ENCODE measurements at regions not wholly inside any gene's neighbourhood (a gene's known extent, or its start where the extent isn't known, plus 50 kb on each side); places are given as distances from the start of the nearest gene placed in this dataset.
A peak's percentile ranks its signal among the peaks of the same experiment; 100 is the strongest.

- TF ChIP-seq REST (IDR thresholded peaks at IDR 0.05) (peak; percentile 53), JUND (IDR thresholded peaks at IDR 0.05) (peak; percentile 42 to 84), FOXA1 (IDR thresholded peaks at IDR 0.05) (peak; percentile 13), HNF4G (IDR thresholded peaks at IDR 0.05) (peak; percentile 89), SP1 (IDR thresholded peaks at IDR 0.05) (peak; percentile 64), GABPA (IDR thresholded peaks at IDR 0.05 in 1 of 2, conservative IDR thresholded peaks at IDR 0.05 in 1 of 2) (no peak)
Observed at GRCh38 chr4:24007860-24008261, 118.0 kb upstream of the PPARGC1A start (continued).

DNA sequence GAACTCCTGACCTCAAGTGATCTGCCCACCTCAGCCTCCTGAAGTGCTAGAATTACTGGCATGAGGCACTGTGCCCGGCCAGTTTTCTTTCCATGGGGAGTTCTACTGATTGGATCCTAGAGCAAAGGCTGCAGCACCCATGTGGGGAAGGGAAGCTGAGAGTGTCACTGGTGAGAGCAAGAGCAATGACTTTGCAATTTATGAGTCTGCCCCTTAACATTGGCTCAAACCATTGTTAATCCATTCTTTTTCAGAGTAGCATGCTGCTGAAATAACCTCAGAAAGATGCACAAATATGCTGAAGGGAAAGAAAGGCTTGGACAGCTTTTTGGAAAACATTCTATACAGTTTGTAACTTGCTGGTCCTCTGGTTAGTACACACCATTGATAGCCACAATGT, 116.4 kb upstream of the PPARGC1A start:
- Histone ChIP-seq H3K9ac (ENCODE audit: low read depth in 1 of 2, low read length in 2 of 2) (no peak overlapping the region), H3K9me3 (ENCODE audit: control insufficient read depth in 4 of 4, low read length in 3 of 4) (no peaks in the 10 kb centered on the region), H3K36me3 (ENCODE audit: control insufficient read depth in 4 of 4, insufficient read depth in 3 of 4, low read depth in 1 of 4, low read length in 3 of 4) (no peaks in the 10 kb centered on the region), H3K4me3 (ENCODE audit: low read depth in 1 of 3, low read length in 3 of 3) (no peak overlapping the region), H3K27me3 (ENCODE audit: control insufficient read depth in 4 of 4, insufficient read depth in 4 of 4, low read length in 3 of 4) (no peaks in the 10 kb centered on the region), H3K4me1 (ENCODE audit: control insufficient read depth in 4 of 4, insufficient read depth in 4 of 4, low read length in 3 of 4) (peaks cover 0 to 14% (median 9%) of the 10 kb centered on the region in 4 donors), H3K27ac (ENCODE audit: low read depth in 1 of 2, low read length in 2 of 2) (no peak overlapping the region)
- DNase-seq (ENCODE audit: low spot score): no peak
- TF ChIP-seq NR2F2 (IDR thresholded peaks at IDR 0.05) (no peak), JUND (IDR thresholded peaks at IDR 0.05) (no peak), REST (IDR thresholded peaks at IDR 0.05) (no peak), HNF4A (conservative IDR thresholded peaks at IDR 0.05) (no peak), TAF1 (conservative IDR thresholded peaks at IDR 0.05) (no peak), RAD21 (IDR thresholded peaks at IDR 0.05) (no peak), HNF4G (IDR thresholded peaks at IDR 0.05) (no peak), FOXA1 (IDR thresholded peaks at IDR 0.05) (no peak), ZBTB33 (IDR thresholded peaks at IDR 0.05) (no peak), GABPA (IDR thresholded peaks at IDR 0.05 in 1 of 2, conservative IDR thresholded peaks at IDR 0.05 in 1 of 2) (no peak), EGR1 (IDR thresholded peaks at IDR 0.05; ENCODE audit: low read depth in 2 of 2) (no peak), SP1 (IDR thresholded peaks at IDR 0.05) (no peak)
- TF ChIP-seq, protein P1, sequence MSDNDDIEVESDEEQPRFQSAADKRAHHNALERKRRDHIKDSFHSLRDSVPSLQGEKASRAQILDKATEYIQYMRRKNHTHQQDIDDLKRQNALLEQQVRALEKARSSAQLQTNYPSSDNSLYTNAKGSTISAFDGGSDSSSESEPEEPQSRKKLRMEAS (IDR thresholded peaks at IDR 0.05): no peak
- TF ChIP-seq, protein P2, sequence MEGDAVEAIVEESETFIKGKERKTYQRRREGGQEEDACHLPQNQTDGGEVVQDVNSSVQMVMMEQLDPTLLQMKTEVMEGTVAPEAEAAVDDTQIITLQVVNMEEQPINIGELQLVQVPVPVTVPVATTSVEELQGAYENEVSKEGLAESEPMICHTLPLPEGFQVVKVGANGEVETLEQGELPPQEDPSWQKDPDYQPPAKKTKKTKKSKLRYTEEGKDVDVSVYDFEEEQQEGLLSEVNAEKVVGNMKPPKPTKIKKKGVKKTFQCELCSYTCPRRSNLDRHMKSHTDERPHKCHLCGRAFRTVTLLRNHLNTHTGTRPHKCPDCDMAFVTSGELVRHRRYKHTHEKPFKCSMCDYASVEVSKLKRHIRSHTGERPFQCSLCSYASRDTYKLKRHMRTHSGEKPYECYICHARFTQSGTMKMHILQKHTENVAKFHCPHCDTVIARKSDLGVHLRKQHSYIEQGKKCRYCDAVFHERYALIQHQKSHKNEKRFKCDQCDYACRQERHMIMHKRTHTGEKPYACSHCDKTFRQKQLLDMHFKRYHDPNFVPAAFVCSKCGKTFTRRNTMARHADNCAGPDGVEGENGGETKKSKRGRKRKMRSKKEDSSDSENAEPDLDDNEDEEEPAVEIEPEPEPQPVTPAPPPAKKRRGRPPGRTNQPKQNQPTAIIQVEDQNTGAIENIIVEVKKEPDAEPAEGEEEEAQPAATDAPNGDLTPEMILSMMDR (IDR thresholded peaks at IDR 0.05; ENCODE audit: low read depth, low read length, missing input control): no peak
- WGBS: 95% methylated on average over 1 of the region's 1 CpG
